ENCODE measurements at regions not wholly inside any gene's neighbourhood (a gene's known extent, or its start where the extent isn't known, plus 50 kb on each side); places are given as distances from the start of the nearest gene placed in this dataset.
"Not testable (repeated sequence)": the region's sequence is repeated elsewhere in the genome, so short reads cannot be mapped to it uniquely, and the experiment has no call there.

DNA sequence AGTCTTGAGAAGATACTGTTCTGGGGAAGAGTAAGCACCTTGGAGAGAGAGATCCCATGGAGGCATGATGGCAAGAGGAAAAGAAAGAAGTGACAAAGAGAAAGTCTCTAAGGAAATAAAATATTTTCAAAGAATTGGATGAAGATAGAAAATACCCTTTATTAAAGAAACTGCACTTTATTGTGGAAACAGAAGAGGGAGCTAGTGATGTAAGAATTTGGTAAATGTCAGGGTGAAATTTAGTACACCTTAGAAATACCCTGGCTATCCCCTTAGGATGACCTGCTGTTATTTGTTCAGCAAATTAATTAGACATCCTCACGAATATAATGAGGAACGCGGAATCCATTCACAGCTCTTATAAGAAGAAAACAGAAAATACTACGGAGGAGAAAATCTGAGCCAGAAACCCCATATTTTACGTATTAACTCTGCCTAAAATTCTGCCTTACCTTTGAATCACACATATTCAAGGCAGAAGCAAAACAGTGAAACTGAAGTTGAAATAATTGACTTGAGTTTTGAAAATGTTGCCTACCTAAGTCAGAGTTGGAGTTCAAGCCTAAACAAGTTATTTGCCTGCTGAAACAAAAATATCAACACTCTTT is 90.7 kb downstream of the TFPI2 start:
- H3K27ac ChIP-seq (ENCODE audit: extremely low read depth, low read depth, low read length) = no peak overlapping the region
- H3K36me3 ChIP-seq (ENCODE audit: control insufficient read depth in 2 of 2, insufficient read depth in 1 of 2, low read length in 2 of 2) = no peaks in the 10 kb centered on the region
- H3K4me1 ChIP-seq (ENCODE audit: control insufficient read depth, insufficient read depth, low read length) = no peaks in the 10 kb centered on the region
- ChIA-PET CTCF (interaction anchor here (0.7 to 4.0 kb wide), 11 partner anchors 14 to 1028 kb away, joined by 3 to 19 read pairs (median 4); no protein-coding TSS in a partner anchor), POLR2A (no interaction called here)
- TF ChIP-seq, protein P1, sequence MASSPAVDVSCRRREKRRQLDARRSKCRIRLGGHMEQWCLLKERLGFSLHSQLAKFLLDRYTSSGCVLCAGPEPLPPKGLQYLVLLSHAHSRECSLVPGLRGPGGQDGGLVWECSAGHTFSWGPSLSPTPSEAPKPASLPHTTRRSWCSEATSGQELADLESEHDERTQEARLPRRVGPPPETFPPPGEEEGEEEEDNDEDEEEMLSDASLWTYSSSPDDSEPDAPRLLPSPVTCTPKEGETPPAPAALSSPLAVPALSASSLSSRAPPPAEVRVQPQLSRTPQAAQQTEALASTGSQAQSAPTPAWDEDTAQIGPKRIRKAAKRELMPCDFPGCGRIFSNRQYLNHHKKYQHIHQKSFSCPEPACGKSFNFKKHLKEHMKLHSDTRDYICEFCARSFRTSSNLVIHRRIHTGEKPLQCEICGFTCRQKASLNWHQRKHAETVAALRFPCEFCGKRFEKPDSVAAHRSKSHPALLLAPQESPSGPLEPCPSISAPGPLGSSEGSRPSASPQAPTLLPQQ (tag by site-specific recombination; IDR thresholded peaks at IDR 0.05) = no peak
- 0 out of 2 replicates have a peak, but pooled peaks have one; percentile 5 for TF ChIP-seq ZNF654 (tag by site-specific recombination; IDR thresholded peaks at IDR 0.05; ENCODE audit: low read depth)
- H3K4me3 ChIP-seq (ENCODE audit: low read depth, low read length) = no peak overlapping the region
- H3K9me3 ChIP-seq (ENCODE audit: control insufficient read depth, insufficient read depth, low read depth, low read length) = peaks cover 2% of the 10 kb centered on the region; the same call in 1 of the 2 replicates

DNA sequence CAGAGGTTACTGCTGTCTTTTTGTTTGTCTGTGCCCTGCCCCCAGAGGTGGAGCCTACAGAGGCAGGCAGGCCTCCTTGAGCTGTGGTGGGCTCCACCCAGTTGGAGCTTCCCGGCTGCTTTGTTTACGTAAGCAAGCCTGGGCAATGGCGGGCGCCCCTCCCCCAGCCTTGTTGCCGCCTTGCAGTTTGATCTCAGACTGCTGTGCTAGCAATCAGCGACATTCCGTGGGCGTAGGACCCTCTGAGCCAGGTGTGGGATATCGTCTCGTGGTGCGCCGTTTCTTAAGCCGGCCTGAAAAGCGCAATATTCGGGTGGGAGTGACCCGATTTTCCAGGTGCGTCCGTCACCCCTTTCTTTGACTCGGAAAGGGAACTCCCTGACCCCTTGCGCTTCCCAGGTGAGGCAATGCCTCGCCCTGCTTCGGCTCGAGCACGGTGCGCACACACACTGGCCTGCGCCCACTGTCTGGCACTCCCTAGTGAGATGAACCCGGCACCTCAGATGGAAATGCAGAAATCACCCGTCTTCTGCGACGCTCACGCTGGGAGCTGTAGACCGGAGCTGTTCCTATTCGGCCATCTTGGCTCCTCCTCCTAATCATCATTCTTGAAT is 97.4 kb downstream of the TFPI2 start:
- H3K9me3 ChIP-seq (ENCODE audit: control insufficient read depth, insufficient read depth, low read depth, low read length); H3K27ac ChIP-seq (ENCODE audit: extremely low read depth, low read depth, low read length); H3K4me3 ChIP-seq (ENCODE audit: low read depth, low read length); POLR2A ChIA-PET; H3K36me3 ChIP-seq (ENCODE audit: control insufficient read depth in 2 of 2, insufficient read depth in 1 of 2, low read length in 2 of 2); CTCF ChIA-PET; H3K4me1 ChIP-seq (ENCODE audit: control insufficient read depth, insufficient read depth, low read length): not testable (repeated sequence)

DNA sequence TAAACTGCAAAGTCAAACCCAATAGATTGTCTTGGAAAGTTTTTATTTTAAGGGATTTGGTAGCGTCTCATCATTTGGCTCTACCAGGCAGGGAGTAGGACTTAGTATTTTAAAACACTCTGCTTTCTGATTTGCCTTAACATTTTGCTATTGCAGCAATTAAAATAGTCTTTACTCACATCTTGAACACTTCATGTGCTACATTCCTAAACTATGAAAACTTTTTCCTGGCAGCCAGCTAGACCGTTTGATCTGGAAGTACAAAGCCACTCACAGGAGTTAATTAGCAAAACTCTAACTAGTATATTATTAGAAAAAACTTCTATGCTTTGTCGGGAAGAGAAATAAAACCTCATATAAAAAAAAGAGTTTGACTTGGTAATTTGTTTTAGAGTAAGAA is 111.4 kb downstream of the TFPI2 start:
- H3K36me3 ChIP-seq (ENCODE audit: control insufficient read depth in 2 of 2, insufficient read depth in 1 of 2, low read length in 2 of 2) = no peaks in the 10 kb centered on the region
- CTCF ChIA-PET = no interaction called here
- no peaks in the 10 kb centered on the region for H3K9me3 ChIP-seq (ENCODE audit: control insufficient read depth, insufficient read depth, low read depth, low read length)
- no peaks in the 10 kb centered on the region for H3K4me1 ChIP-seq (ENCODE audit: control insufficient read depth, insufficient read depth, low read length)
- H3K27ac ChIP-seq (ENCODE audit: extremely low read depth, low read depth, low read length) = no peak overlapping the region
- POLR2A ChIA-PET = no interaction called here
- TF ChIP-seq ZXDB (tag by site-specific recombination; IDR thresholded peaks at IDR 0.05) (no peak), ZNF626 (tag by site-specific recombination; IDR thresholded peaks at IDR 0.05) (no peak), ZNF133 (tag by site-specific recombination; IDR thresholded peaks at IDR 0.05) (no peak), SCRT1 (tag by site-specific recombination; IDR thresholded peaks at IDR 0.05; ENCODE audit: borderline replicate concordance) (no peak), ZNF521 (tag by site-specific recombination; IDR thresholded peaks at IDR 0.05) (no peak), ZNF423 (tag by site-specific recombination; IDR thresholded peaks at IDR 0.05) (no peak), ZNF248 (tag by site-specific recombination; IDR thresholded peaks at IDR 0.05) (no peak), ZSCAN30 (tag by site-specific recombination; IDR thresholded peaks at IDR 0.05) (no peak), ZSCAN23 (tag by site-specific recombination; IDR thresholded peaks at IDR 0.05) (no peak), ZNF785 (tag by site-specific recombination; IDR thresholded peaks at IDR 0.05) (no peak), ZNF621 (tag by site-specific recombination; IDR thresholded peaks at IDR 0.05) (no peak)
- TF ChIP-seq, protein P2, sequence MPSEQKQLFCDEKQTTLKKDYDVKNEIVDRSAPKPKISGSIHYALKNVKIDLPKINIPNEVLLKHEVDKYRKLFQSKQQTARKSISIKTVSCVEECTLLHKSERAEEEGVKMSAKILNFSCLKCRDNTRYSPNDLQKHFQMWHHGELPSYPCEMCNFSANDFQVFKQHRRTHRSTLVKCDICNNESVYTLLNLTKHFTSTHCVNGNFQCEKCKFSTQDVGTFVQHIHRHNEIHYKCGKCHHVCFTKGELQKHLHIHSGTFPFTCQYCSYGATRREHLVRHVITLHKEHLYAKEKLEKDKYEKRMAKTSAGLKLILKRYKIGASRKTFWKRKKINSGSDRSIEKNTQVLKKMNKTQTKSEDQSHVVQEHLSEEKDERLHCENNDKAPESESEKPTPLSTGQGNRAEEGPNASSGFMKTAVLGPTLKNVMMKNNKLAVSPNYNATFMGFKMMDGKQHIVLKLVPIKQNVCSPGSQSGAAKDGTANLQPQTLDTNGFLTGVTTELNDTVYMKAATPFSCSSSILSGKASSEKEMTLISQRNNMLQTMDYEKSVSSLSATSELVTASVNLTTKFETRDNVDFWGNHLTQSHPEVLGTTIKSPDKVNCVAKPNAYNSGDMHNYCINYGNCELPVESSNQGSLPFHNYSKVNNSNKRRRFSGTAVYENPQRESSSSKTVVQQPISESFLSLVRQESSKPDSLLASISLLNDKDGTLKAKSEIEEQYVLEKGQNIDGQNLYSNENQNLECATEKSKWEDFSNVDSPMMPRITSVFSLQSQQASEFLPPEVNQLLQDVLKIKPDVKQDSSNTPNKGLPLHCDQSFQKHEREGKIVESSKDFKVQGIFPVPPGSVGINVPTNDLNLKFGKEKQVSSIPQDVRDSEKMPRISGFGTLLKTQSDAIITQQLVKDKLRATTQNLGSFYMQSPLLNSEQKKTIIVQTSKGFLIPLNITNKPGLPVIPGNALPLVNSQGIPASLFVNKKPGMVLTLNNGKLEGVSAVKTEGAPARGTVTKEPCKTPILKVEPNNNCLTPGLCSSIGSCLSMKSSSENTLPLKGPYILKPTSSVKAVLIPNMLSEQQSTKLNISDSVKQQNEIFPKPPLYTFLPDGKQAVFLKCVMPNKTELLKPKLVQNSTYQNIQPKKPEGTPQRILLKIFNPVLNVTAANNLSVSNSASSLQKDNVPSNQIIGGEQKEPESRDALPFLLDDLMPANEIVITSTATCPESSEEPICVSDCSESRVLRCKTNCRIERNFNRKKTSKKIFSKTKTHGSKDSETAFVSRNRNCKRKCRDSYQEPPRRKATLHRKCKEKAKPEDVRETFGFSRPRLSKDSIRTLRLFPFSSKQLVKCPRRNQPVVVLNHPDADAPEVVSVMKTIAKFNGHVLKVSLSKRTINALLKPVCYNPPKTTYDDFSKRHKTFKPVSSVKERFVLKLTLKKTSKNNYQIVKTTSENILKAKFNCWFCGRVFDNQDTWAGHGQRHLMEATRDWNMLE (tag by site-specific recombination; conservative IDR thresholded peaks at IDR 0.05; ENCODE audit: low read depth) = no peak
- TF ChIP-seq, protein P3, sequence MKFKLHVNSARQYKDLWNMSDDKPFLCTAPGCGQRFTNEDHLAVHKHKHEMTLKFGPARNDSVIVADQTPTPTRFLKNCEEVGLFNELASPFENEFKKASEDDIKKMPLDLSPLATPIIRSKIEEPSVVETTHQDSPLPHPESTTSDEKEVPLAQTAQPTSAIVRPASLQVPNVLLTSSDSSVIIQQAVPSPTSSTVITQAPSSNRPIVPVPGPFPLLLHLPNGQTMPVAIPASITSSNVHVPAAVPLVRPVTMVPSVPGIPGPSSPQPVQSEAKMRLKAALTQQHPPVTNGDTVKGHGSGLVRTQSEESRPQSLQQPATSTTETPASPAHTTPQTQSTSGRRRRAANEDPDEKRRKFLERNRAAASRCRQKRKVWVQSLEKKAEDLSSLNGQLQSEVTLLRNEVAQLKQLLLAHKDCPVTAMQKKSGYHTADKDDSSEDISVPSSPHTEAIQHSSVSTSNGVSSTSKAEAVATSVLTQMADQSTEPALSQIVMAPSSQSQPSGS (tag by site-specific recombination; IDR thresholded peaks at IDR 0.05; ENCODE audit: low read depth) = no peak
- TF ChIP-seq, protein P4, sequence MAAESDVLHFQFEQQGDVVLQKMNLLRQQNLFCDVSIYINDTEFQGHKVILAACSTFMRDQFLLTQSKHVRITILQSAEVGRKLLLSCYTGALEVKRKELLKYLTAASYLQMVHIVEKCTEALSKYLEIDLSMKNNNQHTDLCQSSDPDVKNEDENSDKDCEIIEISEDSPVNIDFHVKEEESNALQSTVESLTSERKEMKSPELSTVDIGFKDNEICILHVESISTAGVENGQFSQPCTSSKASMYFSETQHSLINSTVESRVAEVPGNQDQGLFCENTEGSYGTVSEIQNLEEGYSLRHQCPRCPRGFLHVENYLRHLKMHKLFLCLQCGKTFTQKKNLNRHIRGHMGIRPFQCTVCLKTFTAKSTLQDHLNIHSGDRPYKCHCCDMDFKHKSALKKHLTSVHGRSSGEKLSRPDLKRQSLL (tag by site-specific recombination; IDR thresholded peaks at IDR 0.05) = no peak
- H3K4me3 ChIP-seq (ENCODE audit: low read depth, low read length) = no peak overlapping the region
